ENCODE measurements at regions not wholly inside any gene's neighbourhood (a gene's known extent, or its start where the extent isn't known, plus 50 kb on each side); places are given as distances from the start of the nearest gene placed in this dataset.

DNA sequence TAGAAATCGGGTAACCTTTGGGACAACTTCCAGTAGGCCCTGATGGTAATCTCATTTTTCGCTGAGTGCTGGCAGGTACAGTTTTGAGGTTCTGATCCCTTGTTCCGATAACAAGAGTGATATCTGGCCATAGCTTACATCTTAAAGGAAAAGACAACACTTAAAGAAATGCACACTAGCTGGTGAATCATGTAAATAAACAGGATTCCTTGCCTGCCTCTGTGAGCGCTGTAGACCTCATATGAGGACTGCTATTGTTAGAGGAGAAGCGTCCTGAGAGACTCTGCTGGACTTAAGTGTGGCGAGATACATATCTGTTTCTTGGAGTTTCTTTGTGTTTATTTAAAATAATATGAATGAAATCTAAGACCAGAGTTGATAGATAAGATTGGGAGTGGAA is 149.3 kb upstream of the SLC4A4 start:
- no peak for TF ChIP-seq CTCF (IDR thresholded peaks at IDR 0.05; ENCODE audit: poor library complexity, severe bottlenecking)
- no peak for TF ChIP-seq EZH2 (IDR thresholded peaks at IDR 0.05; ENCODE audit: borderline replicate concordance, insufficient read depth, low read length, poor library complexity, severe bottlenecking)
- TF ChIP-seq REST (IDR thresholded peaks at IDR 0.05; ENCODE audit: borderline replicate concordance) = no peak
- no peak for TF ChIP-seq POLR2AphosphoS5 (IDR thresholded peaks at IDR 0.05)
- TF ChIP-seq EP300 (conservative IDR thresholded peaks at IDR 0.05; ENCODE audit: poor library complexity, severe bottlenecking) = no peak
- no peak for TF ChIP-seq MXI1 (conservative IDR thresholded peaks at IDR 0.05; ENCODE audit: poor library complexity, severe bottlenecking)
- no peak for TF ChIP-seq TAF1 (IDR thresholded peaks at IDR 0.05; ENCODE audit: low read depth)

Measured in neural cell (in vitro differentiated cells).